Calu3 (cell line): ENCODE measurements at regions not wholly inside any gene's neighbourhood (a gene's known extent, or its start where the extent isn't known, plus 50 kb on each side); places are given as distances from the start of the nearest gene placed in this dataset.

Experiments
- BruUV-seq: library from RNA; stranded (reverse); fragments of 400-500 nt; replicated peaks from 2 replicates; lab custom pipeline; 2021; lab: Mats Ljungman, UMichigan
- CTCF ChIA-PET: fragments of 300-600 bp; sonication (Branson Sonifier 250); formaldehyde crosslinking; loops from one replicate; lab custom pipeline; 2022; ENCODE audit warnings: antibody characterized with exemption; lab: Charles Lee
- DNase-seq: peaks from one replicate; pipeline ENCODE4 v3.0.0; 2022
- H3K27ac Mint-ChIP-seq: one replicate; pipeline ENCODE4 v1.8.0; 2022; ENCODE audit warnings: mixed read lengths; ENCODE audit not compliant: unreplicated experiment
- H3K27me3 Mint-ChIP-seq: one replicate; pipeline ENCODE4 v1.8.0; 2022; ENCODE audit warnings: mixed read lengths; ENCODE audit not compliant: unreplicated experiment
- H3K36me3 Mint-ChIP-seq: one replicate; pipeline ENCODE4 v1.8.0; 2022; ENCODE audit warnings: mild to moderate bottlenecking, moderate library complexity, mixed read lengths; ENCODE audit not compliant: insufficient read depth, unreplicated experiment
- H3K4me1 Mint-ChIP-seq: one replicate; pipeline ENCODE4 v1.8.0; 2022; ENCODE audit warnings: mild to moderate bottlenecking, low read depth, mixed read lengths; ENCODE audit not compliant: unreplicated experiment
- H3K4me3 Mint-ChIP-seq: one replicate; pipeline ENCODE4 v1.8.0; 2022; ENCODE audit warnings: mild to moderate bottlenecking, low read depth, moderate library complexity, mixed read lengths; ENCODE audit not compliant: unreplicated experiment
- H3K9me3 Mint-ChIP-seq: one replicate; pipeline ENCODE4 v1.8.0; 2022; ENCODE audit warnings: low read depth, mixed read lengths; ENCODE audit not compliant: unreplicated experiment
- CTCF ChIP-seq: fragments of 200-600 bp; IDR thresholded peaks from one replicate; pipeline ENCODE4 v1.8.0; 2022; ENCODE audit warnings: antibody characterized with exemption; ENCODE audit not compliant: unreplicated experiment
- intact Hi-C: fragments of 100-400 bp; cut with micrococcal nuclease; formaldehyde crosslinking; loops from one replicate; pipeline ENCODE4 v1.10.0; 2022; ENCODE audit not compliant: unreplicated experiment

GRCh38 chr2:82708681-82709080 lies 1750.4 kb downstream of the SUCLG1 start:
- no TSS peak for BruUV-seq
- intact Hi-C loops = no loop called here

GRCh38 chr2:82697231-82697630 lies 1761.8 kb downstream of the SUCLG1 start:
- H3K27ac Mint-ChIP-seq = no peak overlapping the region
- no peak for DNase-seq

More at GRCh38 chr2:82708681-82709080, 1750.4 kb downstream of the SUCLG1 start:
- Mint-ChIP-seq H3K27ac (no peak overlapping the region), H3K27me3 (no peaks in the 10 kb centered on the region), H3K4me3 (no peak overlapping the region), H3K4me1 (no peaks in the 10 kb centered on the region), H3K36me3 (no peaks in the 10 kb centered on the region), H3K9me3 (peaks cover 2% of the 10 kb centered on the region)
- no peak for DNase-seq
- CTCF ChIA-PET = no interaction called here
- TF ChIP-seq CTCF = no peak

GRCh38 chr2:82694431-82694830 lies 1764.6 kb downstream of the SUCLG1 start:
- no peaks in the 10 kb centered on the region for H3K36me3 Mint-ChIP-seq
- H3K4me3 Mint-ChIP-seq = no peak overlapping the region
- DNase-seq = no peak
- BruUV-seq = no TSS peak
- CTCF ChIA-PET = no interaction called here
- no peaks in the 10 kb centered on the region for H3K27me3 Mint-ChIP-seq
- H3K27ac Mint-ChIP-seq = no peak overlapping the region
- TF ChIP-seq CTCF = no peak
- H3K4me1 Mint-ChIP-seq = no peaks in the 10 kb centered on the region
- H3K9me3 Mint-ChIP-seq = peaks cover 7% of the 10 kb centered on the region
- intact Hi-C loops = no loop called here

More at GRCh38 chr2:82697231-82697630, 1761.8 kb downstream of the SUCLG1 start:
- CTCF ChIA-PET = no interaction called here
- H3K27me3 Mint-ChIP-seq = no peaks in the 10 kb centered on the region
- no peaks in the 10 kb centered on the region for H3K4me1 Mint-ChIP-seq
- intact Hi-C loops = no loop called here
- TF ChIP-seq CTCF = no peak
- no TSS peak for BruUV-seq
- no peaks in the 10 kb centered on the region for H3K36me3 Mint-ChIP-seq
- H3K9me3 Mint-ChIP-seq = peaks cover 13% of the 10 kb centered on the region
- H3K4me3 Mint-ChIP-seq = no peak overlapping the region

- H3K4me3 Mint-ChIP-seq = no peak overlapping the region
- H3K36me3 Mint-ChIP-seq = no peaks in the 10 kb centered on the region
- intact Hi-C loops = no loop called here
- no peaks in the 10 kb centered on the region for H3K4me1 Mint-ChIP-seq
- no peak for TF ChIP-seq CTCF
- H3K9me3 Mint-ChIP-seq = peaks cover 6% of the 10 kb centered on the region
- no TSS peak for BruUV-seq
- CTCF ChIA-PET = no interaction called here
- no peak overlapping the region for H3K27ac Mint-ChIP-seq
- no peaks in the 10 kb centered on the region for H3K27me3 Mint-ChIP-seq
- no peak for DNase-seq
These were observed 1768.2 kb downstream of the SUCLG1 start for GRCh38 chr2:82690757-82691411.
